Small intestine (tissue), 7 donors: ENCODE measurements at regions not wholly inside any gene's neighbourhood (a gene's known extent, or its start where the extent isn't known, plus 50 kb on each side); places are given as distances from the start of the nearest gene placed in this dataset.

Experiments
- DNase-seq, 2 donors: peaks; one replicate each; pipeline versions ENCODE4 v3.0.0 to v3.0.0-alpha.2; 2013
- FAIRE-seq: peaks from 2 replicates; lab custom pipeline; 2012; peaks lifted over from hg19 to GRCh38; lab: Jason Lieb, UNC
- H3K27ac ChIP-seq, 3 donors: one replicate each; pipeline ENCODE4 v1.5.1; 2013; ENCODE audit warnings: low read length in 2 of 3, mild to moderate bottlenecking in 2 of 3, control low read depth in 1 of 3, inconsistent platforms in 1 of 3, low read depth in 1 of 3, moderate library complexity in 1 of 3
- H3K27me3 ChIP-seq, 3 donors: one replicate each; pipeline ENCODE4 v1.6.1; 2013; ENCODE audit warnings: low read length in 3 of 3, inconsistent platforms in 1 of 3; ENCODE audit not compliant: control insufficient read depth in 3 of 3, insufficient read depth in 3 of 3
- H3K36me3 ChIP-seq, 3 donors: one replicate each; pipeline ENCODE4 v1.6.1; 2013; ENCODE audit warnings: low read length in 3 of 3, inconsistent platforms in 1 of 3, low read depth in 1 of 3, mild to moderate bottlenecking in 1 of 3, moderate library complexity in 1 of 3; ENCODE audit not compliant: control insufficient read depth in 3 of 3, insufficient read depth in 2 of 3
- H3K4me1 ChIP-seq, 3 donors: one replicate each; pipeline ENCODE4 v1.6.1; 2013; ENCODE audit warnings: low read length in 2 of 3, inconsistent platforms in 1 of 3, low read depth in 1 of 3, mild to moderate bottlenecking in 1 of 3, moderate library complexity in 1 of 3; ENCODE audit not compliant: control insufficient read depth in 3 of 3, insufficient read depth in 2 of 3
- H3K4me3 ChIP-seq, 3 donors: one replicate each; pipeline ENCODE4 v1.5.1; 2013; ENCODE audit warnings: low read length in 3 of 3, control low read depth in 1 of 3, inconsistent platforms in 1 of 3, low read depth in 1 of 3, mild to moderate bottlenecking in 1 of 3, moderate library complexity in 1 of 3
- H3K9me3 ChIP-seq, 2 donors: one replicate each; pipeline ENCODE4 v1.6.1; 2013; ENCODE audit warnings: low read depth in 1 of 2, low read length in 1 of 2; ENCODE audit not compliant: control insufficient read depth in 2 of 2, insufficient read depth in 1 of 2
- WGBS, 3 donors: extraction: QIAGEN DNeasy Blood & Tissue Kit; methylation state at CpG; one replicate each; pipeline ENCODE4 v1.1.7; 2013; 5-methylcytosine and 5-hydroxymethylcytosine counted together
- donor health status: healthy with polysubstance abuse.
- donor health status: control.
- donor health status: control.
- donor health status: Bipolar disorder and iron deficiency.
- donor health status: healthy.

DNA sequence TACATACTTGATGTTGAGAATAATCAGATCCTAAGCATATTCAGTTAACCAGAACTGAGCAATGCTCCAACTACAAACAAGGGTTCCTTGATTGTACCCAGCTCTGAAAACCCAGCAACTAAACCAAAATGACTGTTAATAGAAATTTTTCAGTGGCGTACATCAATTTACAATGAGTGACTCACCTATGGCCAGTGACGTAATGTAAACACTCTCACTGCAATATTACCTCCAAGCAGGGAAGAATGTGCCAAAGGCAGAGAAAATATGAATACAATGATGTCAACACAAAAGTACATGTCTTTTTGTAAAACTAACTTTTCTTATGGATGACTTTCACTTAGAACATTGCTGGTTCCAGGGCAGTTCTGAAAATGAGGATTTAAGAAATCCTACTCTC is 611.3 kb downstream of the EDEM1 start:
- Histone ChIP-seq H3K4me1 (no peaks in the 10 kb centered on the region), H3K27me3 (no peaks in the 10 kb centered on the region), H3K36me3 (no peaks in the 10 kb centered on the region), H3K4me3 (no peak overlapping the region), H3K9me3 (no peaks in the 10 kb centered on the region), H3K27ac (no peak overlapping the region)
- FAIRE-seq (no peak), DNase-seq (no peak)
- WGBS, 3 donors = 53 to 72% (median 63%) methylated on average over 2 of the region's 2 CpGs

DNA sequence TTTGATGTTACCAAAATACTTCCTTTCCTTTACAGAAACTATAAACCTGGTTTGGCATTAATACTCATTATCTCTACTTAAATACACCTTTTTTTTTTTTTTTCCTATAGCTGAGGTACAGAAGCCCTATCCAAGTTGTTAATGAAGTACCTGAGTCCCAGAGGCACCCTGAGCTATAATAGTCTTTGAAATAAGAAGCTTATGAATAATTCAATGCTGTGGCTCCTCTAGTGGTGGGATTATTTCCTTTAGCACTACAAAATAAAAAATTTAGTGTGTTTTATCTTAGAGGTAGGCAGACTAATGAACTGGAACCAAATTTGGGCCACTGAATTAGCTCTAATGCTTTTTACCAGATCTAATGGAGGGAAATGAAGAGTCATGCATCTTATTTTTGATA is 611.9 kb downstream of the EDEM1 start:
- H3K27ac ChIP-seq = no peak overlapping the region
- no peaks in the 10 kb centered on the region for H3K36me3 ChIP-seq
- H3K27me3 ChIP-seq = no peaks in the 10 kb centered on the region
- H3K4me1 ChIP-seq = no peaks in the 10 kb centered on the region
- FAIRE-seq = no peak
- no peak overlapping the region for H3K4me3 ChIP-seq
- H3K9me3 ChIP-seq = no peaks in the 10 kb centered on the region
- DNase-seq = no peak

DNA sequence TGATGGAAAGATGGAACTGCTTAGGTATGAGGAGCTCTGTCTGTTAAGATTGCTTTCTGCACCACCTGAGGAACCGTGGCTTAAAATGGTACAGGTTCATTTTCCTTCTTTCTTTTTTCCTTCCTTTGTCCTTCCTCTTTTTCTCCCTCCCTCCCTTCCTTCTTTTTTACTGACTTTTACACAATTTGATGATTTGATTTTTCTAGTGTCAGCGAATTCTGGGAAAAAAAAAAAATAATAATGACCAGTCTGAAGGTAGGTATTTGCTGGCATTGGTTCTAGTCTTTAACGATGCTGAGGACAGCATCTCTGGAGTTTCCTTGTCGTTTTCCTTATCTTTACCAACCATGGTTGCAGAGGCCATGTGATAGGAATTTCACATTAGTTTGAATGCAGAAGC is 613.5 kb downstream of the EDEM1 start:
- WGBS, 3 donors = 66 to 79% (median 66%) methylated on average over 4 of the region's 4 CpGs
- H3K4me1 ChIP-seq = no peaks in the 10 kb centered on the region
- no peak overlapping the region for H3K4me3 ChIP-seq
- no peak for DNase-seq
- no peak overlapping the region for H3K27ac ChIP-seq
- no peak for FAIRE-seq
- H3K27me3 ChIP-seq = no peaks in the 10 kb centered on the region
- H3K36me3 ChIP-seq = no peaks in the 10 kb centered on the region
- H3K9me3 ChIP-seq = no peaks in the 10 kb centered on the region

DNA sequence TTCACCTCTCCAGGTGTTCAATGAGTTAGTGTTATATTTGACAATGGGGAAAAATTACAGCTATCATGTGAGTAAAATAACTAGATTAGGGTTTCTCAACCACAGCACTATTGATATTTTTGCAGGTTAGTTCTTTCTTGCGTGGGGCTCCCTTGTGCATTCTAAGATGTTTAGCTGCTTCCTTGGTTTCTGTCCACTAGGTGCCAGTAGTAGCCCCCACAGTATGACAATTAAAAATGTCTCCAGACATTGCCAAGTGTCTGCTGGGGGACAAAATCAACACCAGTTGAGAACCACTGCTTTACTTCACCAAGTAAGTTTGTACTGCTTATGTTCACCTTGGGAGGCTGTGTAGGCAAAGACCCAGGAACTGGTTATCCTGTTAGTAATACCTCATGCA is 618.7 kb downstream of the EDEM1 start:
- no peaks in the 10 kb centered on the region for H3K4me1 ChIP-seq
- H3K36me3 ChIP-seq = no peaks in the 10 kb centered on the region
- FAIRE-seq (no peak), DNase-seq (no peak)
- no peaks in the 10 kb centered on the region for H3K27me3 ChIP-seq
- no peak overlapping the region for H3K27ac ChIP-seq
- WGBS, 3 donors = 68 to 74% (median 74%) methylated on average over 1 of the region's 1 CpG
- no peak overlapping the region for H3K4me3 ChIP-seq
- H3K9me3 ChIP-seq = no peaks in the 10 kb centered on the region

DNA sequence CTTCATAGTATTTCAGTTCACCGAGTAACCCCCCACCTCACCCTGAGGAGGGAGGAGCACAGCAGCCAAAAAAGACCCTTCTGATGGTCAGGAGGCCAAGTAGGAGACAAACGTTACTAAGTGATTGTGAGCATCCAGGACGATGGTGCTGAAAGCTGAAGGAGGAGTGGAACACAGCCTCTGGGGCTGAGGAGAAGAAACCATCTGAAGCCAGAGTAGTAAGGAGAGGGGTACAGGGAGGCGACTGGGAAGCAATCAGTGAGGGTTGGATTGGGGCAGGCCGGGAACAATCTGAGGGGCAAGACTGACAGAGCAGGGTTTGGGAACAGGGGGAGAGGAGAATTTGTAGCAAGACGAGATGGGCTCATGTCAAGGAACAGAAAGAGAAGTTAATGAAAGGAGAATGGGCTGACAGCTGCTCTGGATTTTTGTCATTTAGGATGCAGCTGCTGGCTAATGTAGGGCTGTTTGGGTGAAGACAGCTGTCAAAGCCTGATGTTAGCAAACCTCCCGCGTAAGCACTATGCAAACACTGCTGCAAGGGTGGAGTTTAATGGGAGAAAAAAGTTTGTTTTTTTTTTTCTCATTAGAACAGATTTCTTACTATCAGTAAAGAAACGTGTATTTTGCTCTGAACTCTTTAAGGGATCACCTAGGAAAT is 622.2 kb downstream of the EDEM1 start:
- Histone ChIP-seq H3K27me3 (no peaks in the 10 kb centered on the region), H3K27ac (no peak overlapping the region), H3K4me1 (no peaks in the 10 kb centered on the region), H3K4me3 (no peak overlapping the region), H3K9me3 (no peaks in the 10 kb centered on the region), H3K36me3 (no peaks in the 10 kb centered on the region)
- DNase-seq (no peak), FAIRE-seq (no peak)
- 47 to 50% (median 48%) methylated on average over 9 of the region's 9 CpGs for WGBS, 3 donors

DNA sequence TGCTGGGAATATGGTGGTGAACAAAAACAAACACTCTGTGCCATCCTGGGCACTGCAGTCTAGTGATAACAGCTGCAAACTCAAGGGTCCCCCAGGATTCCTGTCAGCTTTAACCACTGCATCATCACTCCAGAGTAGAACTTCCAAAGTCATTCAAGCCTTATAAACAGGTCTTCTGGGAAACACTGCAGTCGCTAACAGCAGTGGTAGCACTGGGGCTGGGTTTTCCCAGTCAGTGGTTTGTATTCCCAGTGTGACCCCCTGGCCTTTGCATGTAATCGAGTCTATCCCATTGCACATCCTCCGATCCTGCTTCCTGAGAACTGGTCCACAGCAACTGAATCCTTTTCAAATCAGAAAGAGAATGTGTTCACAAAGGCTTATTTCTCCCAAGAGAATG is 623.5 kb downstream of the EDEM1 start:
- H3K4me3 ChIP-seq = no peak overlapping the region
- no peak for FAIRE-seq
- 71 to 86% (median 83%) methylated on average over 3 of the region's 3 CpGs for WGBS, 3 donors
- DNase-seq = no peak
- H3K27ac ChIP-seq = no peak overlapping the region
- H3K27me3 ChIP-seq = no peaks in the 10 kb centered on the region
- H3K4me1 ChIP-seq = no peaks in the 10 kb centered on the region
- no peaks in the 10 kb centered on the region for H3K9me3 ChIP-seq
- no peaks in the 10 kb centered on the region for H3K36me3 ChIP-seq

DNA sequence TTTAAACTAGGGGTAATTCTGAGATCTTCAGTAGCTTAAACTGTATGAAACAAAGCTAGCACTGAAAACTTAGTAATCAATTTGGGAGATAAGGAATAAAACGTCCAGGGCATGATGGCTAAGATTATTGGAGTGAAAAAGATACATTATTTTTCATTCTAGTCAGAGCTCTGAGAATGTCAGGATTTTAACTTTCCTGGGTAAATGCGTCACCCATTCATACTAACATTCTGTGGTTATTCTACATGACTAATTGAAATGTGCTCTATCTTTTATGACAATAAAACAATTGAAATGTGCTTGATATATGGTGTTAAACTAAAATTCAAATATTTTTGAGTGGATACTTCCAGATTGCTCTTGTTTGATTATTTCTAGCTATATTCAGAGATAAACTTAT is 626.0 kb downstream of the EDEM1 start:
- Histone ChIP-seq H3K27me3 (no peaks in the 10 kb centered on the region), H3K36me3 (no peaks in the 10 kb centered on the region), H3K4me3 (no peak overlapping the region), H3K27ac (no peak overlapping the region), H3K9me3 (no peaks in the 10 kb centered on the region), H3K4me1 (no peaks in the 10 kb centered on the region)
- DNase-seq = no peak
- WGBS, 3 donors = 33 to 49% (median 45%) methylated on average over 2 of the region's 2 CpGs
- FAIRE-seq = no peak

DNA sequence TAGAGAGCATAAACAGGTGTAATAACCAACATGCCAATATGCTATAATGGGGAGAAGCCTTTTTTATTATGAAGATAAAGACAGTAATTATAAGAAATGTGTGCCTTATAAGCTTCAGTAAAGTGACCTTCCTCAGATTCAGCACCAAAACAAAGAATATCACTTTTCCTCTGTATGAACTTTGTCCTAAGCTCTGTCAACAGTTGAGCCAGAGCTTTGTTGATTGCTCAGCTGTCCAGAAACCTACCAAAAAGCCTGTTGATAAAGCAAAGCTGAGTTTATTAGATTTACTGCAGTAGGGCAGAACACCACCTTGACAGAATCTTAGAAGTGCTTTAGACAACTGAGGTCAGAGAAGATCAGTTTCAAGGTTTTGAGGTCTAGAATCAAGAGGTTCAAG is 635.3 kb downstream of the EDEM1 start:
- Histone ChIP-seq H3K4me3 (no peak overlapping the region), H3K27me3 (no peaks in the 10 kb centered on the region), H3K9me3 (no peaks in the 10 kb centered on the region), H3K27ac (no peak overlapping the region), H3K4me1 (no peaks in the 10 kb centered on the region), H3K36me3 (no peaks in the 10 kb centered on the region)
- FAIRE-seq (no peak), DNase-seq (no peak)

DNA sequence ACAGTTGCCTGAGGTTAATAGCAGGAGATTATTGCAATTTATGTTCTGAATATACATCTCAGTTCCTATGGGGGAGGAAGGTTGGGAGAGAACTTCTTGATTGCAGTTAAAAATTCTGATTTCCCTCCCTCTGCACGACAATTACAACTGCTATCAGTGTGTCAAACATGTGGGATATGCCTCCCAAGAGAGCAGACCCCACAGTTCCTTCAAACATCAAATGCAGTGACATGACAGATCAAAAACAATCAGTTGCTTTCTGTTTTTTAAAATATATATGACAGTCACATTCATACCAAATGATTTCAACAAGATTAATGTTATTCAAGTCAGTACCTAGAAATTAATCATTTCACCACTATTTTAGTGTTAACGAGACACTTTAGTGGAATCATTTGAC is 639.0 kb downstream of the EDEM1 start:
- H3K9me3 ChIP-seq = no peaks in the 10 kb centered on the region
- H3K36me3 ChIP-seq = no peaks in the 10 kb centered on the region
- no peaks in the 10 kb centered on the region for H3K4me1 ChIP-seq
- H3K27me3 ChIP-seq = no peaks in the 10 kb centered on the region
- H3K4me3 ChIP-seq = no peak overlapping the region
- H3K27ac ChIP-seq = no peak overlapping the region
- no peak for DNase-seq
- WGBS, 3 donors = 52 to 65% (median 58%) methylated on average over 2 of the region's 2 CpGs
- FAIRE-seq = no peak
